GM12891 (cell line): ENCODE measurements at regions not wholly inside any gene's neighbourhood (a gene's known extent, or its start where the extent isn't known, plus 50 kb on each side); places are given as distances from the start of the nearest gene placed in this dataset.

Experiments used
- PAX5 ChIP-seq: IDR thresholded peaks from 2 replicates; pipeline ENCODE4 v1.6.1; 2011; ENCODE audit warnings: low read length, moderate library complexity, mild to moderate bottlenecking; ENCODE audit not compliant: insufficient read depth, severe bottlenecking
- POLR2A ChIP-seq: IDR thresholded peaks from 2 replicates; pipeline ENCODE4 v1.6.1; 2011; ENCODE audit warnings: low read depth, low read length, control low read depth
- POLR2AphosphoS5 ChIP-seq: IDR thresholded peaks from 2 replicates; pipeline ENCODE4 v1.6.1; 2011; ENCODE audit warnings: low read depth, low read length, control low read depth
- SPI1 ChIP-seq: IDR thresholded peaks from 2 replicates; pipeline ENCODE4 v1.6.1; 2011; ENCODE audit warnings: low read depth, low read length, control low read depth
- TAF1 ChIP-seq: IDR thresholded peaks from 2 replicates; pipeline ENCODE4 v1.6.1; 2011; ENCODE audit warnings: low read depth, low read length, control low read depth

GRCh38 chr6:126233192-126233591 lies 106.7 kb upstream of the CENPW start:
- TF ChIP-seq POLR2A (no peak), POLR2AphosphoS5 (no peak), TAF1 (no peak), PAX5 (no peak), SPI1 (no peak)
